ENCODE measurements at regions not wholly inside any gene's neighbourhood (a gene's known extent, or its start where the extent isn't known, plus 50 kb on each side); places are given as distances from the start of the nearest gene placed in this dataset.

GRCh38 chr2:177058747-177059146 lies 153.8 kb upstream of the HNRNPA3 start:
- no peaks in the 10 kb centered on the region for H3K36me3 Mint-ChIP-seq (ENCODE audit: low read depth)
- no peak overlapping the region for H3K27ac Mint-ChIP-seq (ENCODE audit: unreplicated experiment)
- no peaks in the 10 kb centered on the region for H3K4me1 Mint-ChIP-seq
- no peak for DNase-seq (ENCODE audit: low read depth, low spot score)
- H3K27me3 Mint-ChIP-seq (ENCODE audit: low read depth), result no peaks in the 10 kb centered on the region
- H3K4me3 Mint-ChIP-seq, result no peak overlapping the region
- TF ChIP-seq CTCF (conservative IDR thresholded peaks at IDR 0.05), result no peak
- H3K9me3 Mint-ChIP-seq, result peaks cover 3% of the 10 kb centered on the region

GRCh38 chr2:177059293-177059692 lies 153.3 kb upstream of the HNRNPA3 start:
- Mint-ChIP-seq H3K4me1 (no peaks in the 10 kb centered on the region), H3K27me3 (ENCODE audit: low read depth) (no peaks in the 10 kb centered on the region), H3K9me3 (peaks cover 3% of the 10 kb centered on the region), H3K36me3 (ENCODE audit: low read depth) (no peaks in the 10 kb centered on the region), H3K4me3 (no peak overlapping the region), H3K27ac (ENCODE audit: unreplicated experiment) (no peak overlapping the region)
- DNase-seq (ENCODE audit: low read depth, low spot score), result no peak
- no peak for TF ChIP-seq CTCF (conservative IDR thresholded peaks at IDR 0.05)

GRCh38 chr2:177063331-177063730 lies 149.3 kb upstream of the HNRNPA3 start:
- Mint-ChIP-seq H3K27me3 (ENCODE audit: low read depth) (peaks cover 6% of the 10 kb centered on the region), H3K4me1 (no peaks in the 10 kb centered on the region), H3K4me3 (no peak overlapping the region), H3K36me3 (ENCODE audit: low read depth) (no peaks in the 10 kb centered on the region), H3K27ac (ENCODE audit: unreplicated experiment) (no peak overlapping the region), H3K9me3 (peaks cover 7% of the 10 kb centered on the region)
- no peak for TF ChIP-seq CTCF (conservative IDR thresholded peaks at IDR 0.05)
- DNase-seq (ENCODE audit: low read depth, low spot score), result no peak

GRCh38 chr2:177064422-177064821 lies 148.2 kb upstream of the HNRNPA3 start:
- no peak overlapping the region for H3K4me3 Mint-ChIP-seq
- no peak overlapping the region for H3K27ac Mint-ChIP-seq (ENCODE audit: unreplicated experiment)
- H3K4me1 Mint-ChIP-seq, result no peaks in the 10 kb centered on the region
- no peak for DNase-seq (ENCODE audit: low read depth, low spot score)
- H3K27me3 Mint-ChIP-seq (ENCODE audit: low read depth), result peaks cover 10% of the 10 kb centered on the region
- peaks cover 7% of the 10 kb centered on the region for H3K9me3 Mint-ChIP-seq
- H3K36me3 Mint-ChIP-seq (ENCODE audit: low read depth), result no peaks in the 10 kb centered on the region
- no peak for TF ChIP-seq CTCF (conservative IDR thresholded peaks at IDR 0.05)

- peaks cover 17% of the 10 kb centered on the region for H3K27me3 Mint-ChIP-seq (ENCODE audit: low read depth)
Measured at GRCh38 chr2:177068967-177069366, 143.6 kb upstream of the HNRNPA3 start.

More at GRCh38 chr2:177068967-177069366, 143.6 kb upstream of the HNRNPA3 start:
- Mint-ChIP-seq H3K36me3 (ENCODE audit: low read depth) (no peaks in the 10 kb centered on the region), H3K9me3 (peaks cover 3% of the 10 kb centered on the region), H3K27ac (ENCODE audit: unreplicated experiment) (no peak overlapping the region), H3K4me1 (no peaks in the 10 kb centered on the region), H3K4me3 (no peak overlapping the region)
- TF ChIP-seq CTCF (conservative IDR thresholded peaks at IDR 0.05), result no peak
- DNase-seq (ENCODE audit: low read depth, low spot score), result no peak

Measured in neural crest cell (in vitro differentiated cells).